ENCODE measurements at regions not wholly inside any gene's neighbourhood (a gene's known extent, or its start where the extent isn't known, plus 50 kb on each side); places are given as distances from the start of the nearest gene placed in this dataset.

DNA sequence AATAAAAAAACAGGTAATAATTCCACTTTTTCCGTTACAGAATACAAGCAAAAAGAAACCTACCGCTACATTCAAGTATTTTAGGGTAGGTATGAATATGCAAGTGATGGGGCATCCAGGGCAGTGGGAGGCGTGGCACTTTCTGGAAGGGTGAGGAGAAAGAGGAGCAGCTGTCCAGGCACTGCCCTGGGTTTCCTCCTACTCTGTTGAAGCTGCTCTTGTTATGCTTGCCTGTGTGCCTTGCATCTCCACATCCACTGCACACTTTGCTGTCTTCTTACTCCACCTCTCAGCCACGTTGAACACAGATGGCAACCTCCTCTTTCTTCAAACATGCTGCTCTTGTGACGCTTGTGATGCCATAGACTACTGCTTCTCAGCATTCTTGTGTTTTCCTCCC lies 83.2 kb downstream of the RPE65 start:
- TF ChIP-seq, protein P1, sequence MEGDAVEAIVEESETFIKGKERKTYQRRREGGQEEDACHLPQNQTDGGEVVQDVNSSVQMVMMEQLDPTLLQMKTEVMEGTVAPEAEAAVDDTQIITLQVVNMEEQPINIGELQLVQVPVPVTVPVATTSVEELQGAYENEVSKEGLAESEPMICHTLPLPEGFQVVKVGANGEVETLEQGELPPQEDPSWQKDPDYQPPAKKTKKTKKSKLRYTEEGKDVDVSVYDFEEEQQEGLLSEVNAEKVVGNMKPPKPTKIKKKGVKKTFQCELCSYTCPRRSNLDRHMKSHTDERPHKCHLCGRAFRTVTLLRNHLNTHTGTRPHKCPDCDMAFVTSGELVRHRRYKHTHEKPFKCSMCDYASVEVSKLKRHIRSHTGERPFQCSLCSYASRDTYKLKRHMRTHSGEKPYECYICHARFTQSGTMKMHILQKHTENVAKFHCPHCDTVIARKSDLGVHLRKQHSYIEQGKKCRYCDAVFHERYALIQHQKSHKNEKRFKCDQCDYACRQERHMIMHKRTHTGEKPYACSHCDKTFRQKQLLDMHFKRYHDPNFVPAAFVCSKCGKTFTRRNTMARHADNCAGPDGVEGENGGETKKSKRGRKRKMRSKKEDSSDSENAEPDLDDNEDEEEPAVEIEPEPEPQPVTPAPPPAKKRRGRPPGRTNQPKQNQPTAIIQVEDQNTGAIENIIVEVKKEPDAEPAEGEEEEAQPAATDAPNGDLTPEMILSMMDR (conservative IDR thresholded peaks at IDR 0.05): no peak

DNA sequence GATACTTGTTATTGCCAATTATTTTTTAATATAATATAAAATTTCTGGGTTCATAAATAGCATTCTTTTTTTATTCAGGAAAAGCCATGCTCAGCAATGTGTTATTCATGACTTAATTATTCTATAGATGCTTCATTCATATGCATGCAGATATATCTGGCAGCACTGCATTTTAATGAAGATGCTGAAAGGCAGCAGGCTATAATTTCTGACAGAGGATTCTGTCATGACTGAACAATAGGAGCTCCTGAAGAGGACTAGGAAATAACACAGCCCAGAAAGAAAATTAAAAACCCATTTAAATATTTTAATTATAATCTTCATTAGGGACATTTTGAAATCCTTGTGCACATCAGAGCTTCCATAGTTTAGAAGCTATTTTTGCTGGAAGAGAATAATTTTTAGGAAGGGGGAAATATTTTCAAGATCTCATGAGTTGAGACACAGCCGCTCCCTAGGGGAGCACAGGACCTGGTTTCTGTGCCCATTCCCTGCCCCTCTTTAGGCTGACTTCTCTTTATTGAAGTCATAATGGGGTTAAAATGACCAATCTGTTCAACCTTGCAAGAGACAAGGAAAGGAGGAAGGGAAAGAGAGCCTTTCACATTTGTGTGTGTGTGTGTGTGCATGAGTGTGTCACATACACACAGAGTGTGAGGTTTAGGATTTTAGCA lies 83.9 kb downstream of the RPE65 start:
- TF ChIP-seq, protein P1 (conservative IDR thresholded peaks at IDR 0.05): no peak
- H3K27ac ChIP-seq: no peak overlapping the region

More for the DNA sequence above, 83.2 kb downstream of the RPE65 start:
- no peak overlapping the region for H3K27ac ChIP-seq

DNA sequence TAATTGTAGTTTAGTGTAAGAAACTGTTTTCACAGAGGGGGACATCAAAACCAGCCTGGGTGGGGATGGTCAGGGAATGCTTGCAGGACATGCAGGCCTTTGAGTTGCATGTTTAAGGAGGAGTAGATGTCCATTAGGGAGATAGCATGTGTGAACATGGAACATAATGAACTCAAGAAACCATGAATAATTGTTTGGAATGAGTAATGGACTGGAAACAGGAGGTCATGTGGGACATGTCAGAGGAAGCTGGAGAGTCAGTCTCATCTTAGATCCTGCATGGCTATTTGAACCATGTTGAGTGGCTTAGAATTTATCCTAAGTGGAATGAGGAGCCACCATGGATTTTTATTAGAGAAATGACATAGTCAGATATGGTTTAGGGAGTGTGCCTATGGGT lies 86.4 kb downstream of the RPE65 start:
- TF ChIP-seq, protein P1 (conservative IDR thresholded peaks at IDR 0.05): no peak
- no peak overlapping the region for H3K27ac ChIP-seq

DNA sequence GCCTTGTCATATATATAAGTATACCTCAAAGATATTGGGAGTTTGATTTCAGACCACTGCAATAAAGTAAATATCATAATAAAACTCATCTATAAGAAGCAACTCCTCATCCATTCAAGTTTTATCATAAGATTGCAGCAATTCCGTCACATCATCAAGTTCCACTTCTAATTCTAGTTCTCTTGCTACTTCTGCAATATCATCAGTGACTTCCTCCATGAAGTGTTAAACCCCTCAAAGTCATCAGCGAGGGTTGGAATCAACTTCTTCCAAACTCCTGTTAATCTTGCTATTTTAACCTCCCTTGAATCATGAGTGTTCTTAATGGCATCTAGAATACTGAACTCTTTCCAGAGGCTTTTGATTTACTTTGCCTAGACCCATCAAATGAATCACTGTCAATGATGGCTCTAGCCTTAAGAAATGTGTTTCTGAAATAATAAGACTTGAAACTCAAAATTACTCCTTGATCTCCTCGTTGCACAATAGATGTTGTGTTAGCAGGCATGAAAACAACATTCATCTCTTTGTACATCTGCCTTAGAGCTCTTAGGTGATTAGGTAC lies 88.3 kb downstream of the RPE65 start:
- TF ChIP-seq, protein P1 (conservative IDR thresholded peaks at IDR 0.05): no peak
- H3K27ac ChIP-seq: no peak overlapping the region

DNA sequence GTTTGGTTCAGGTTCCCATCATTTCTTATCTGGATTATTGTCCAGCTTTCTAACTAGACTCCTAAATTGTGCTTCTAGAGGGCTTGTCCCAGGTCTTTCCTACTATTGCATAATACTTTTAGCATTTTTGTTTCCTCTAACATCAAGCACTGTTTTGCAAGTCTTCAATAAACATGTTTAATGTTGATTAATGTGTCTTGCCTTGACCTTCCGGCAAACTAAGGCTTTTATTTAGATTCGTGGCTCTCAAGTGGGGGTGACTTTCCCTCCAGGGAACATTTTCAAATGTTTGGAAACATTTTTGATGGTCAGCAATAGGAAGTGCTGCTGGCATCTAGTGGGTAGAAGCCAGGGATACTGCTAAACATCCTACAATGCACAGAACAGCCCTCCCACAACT lies 90.7 kb downstream of the RPE65 start:
- TF ChIP-seq, protein P1 (conservative IDR thresholded peaks at IDR 0.05): no peak
- H3K27ac ChIP-seq: no peak overlapping the region

DNA sequence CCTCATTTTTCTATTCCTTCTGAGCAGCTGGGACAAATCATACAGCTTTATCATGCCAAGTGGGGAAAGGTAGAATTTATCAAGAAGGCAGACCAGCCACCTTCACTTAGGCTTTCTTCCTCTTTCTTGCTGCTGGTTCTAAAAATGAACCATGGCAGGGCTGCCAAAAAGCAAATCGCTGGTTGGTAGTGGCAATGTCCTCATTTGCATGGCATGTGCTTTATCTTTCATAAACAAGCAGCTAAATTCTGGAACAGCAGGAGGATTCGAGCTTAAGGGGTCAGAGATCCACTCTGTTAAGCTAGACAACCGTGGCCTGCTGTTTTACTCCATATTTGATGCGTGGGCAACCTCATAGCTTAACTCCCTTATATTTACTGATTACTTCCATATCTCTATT lies 91.3 kb downstream of the RPE65 start:
- H3K27ac ChIP-seq: no peak overlapping the region
- TF ChIP-seq, protein P1 (conservative IDR thresholded peaks at IDR 0.05): no peak

DNA sequence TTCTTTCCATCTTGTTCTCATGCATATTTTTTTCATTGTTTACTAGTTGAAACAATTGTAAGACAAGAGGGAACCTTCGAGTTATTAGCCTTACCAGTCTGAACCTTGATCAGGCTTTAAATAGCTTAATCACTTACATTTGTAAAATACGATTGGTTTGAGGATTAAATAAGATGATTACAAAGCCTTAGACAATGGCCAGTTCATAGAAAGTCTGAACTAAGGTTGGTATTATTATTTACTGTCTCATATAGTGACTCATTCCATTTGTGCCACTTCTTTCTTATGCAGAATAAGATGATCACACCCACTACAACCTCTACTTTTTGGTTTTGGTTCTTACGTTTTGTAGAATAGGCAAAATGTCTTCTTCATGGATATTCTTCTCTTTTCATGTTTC lies 94.1 kb downstream of the RPE65 start:
- no peak overlapping the region for H3K27ac ChIP-seq
- TF ChIP-seq, protein P1 (conservative IDR thresholded peaks at IDR 0.05): no peak

Measured in VCaP (cell line).